Lower lobe of right lung (tissue), 2 donors: ENCODE measurements at regions not wholly inside any gene's neighbourhood (a gene's known extent, or its start where the extent isn't known, plus 50 kb on each side); places are given as distances from the start of the nearest gene placed in this dataset.

Source experiments
- ATAC-seq, 2 donors: fragments of 200-7000 bp; cut with Tn5 transposase; one replicate each; pipeline ENCODE4 v1.9.1; 2020 to 2022; ENCODE audit warnings: mild to moderate bottlenecking in 2 of 2, moderate library complexity in 2 of 2
- DNase-seq: peaks from one replicate; pipeline ENCODE4 v3.0.0-alpha.2; 2020
- H3K27ac ChIP-seq: fragments of 200-600 bp; one replicate; pipeline ENCODE4 v1.8.0; 2022
- H3K27me3 ChIP-seq: fragments of 200-600 bp; one replicate; pipeline ENCODE4 v1.8.0; 2022; ENCODE audit warnings: low read depth
- H3K36me3 ChIP-seq: fragments of 200-600 bp; one replicate; pipeline ENCODE4 v1.8.0; 2022; ENCODE audit warnings: mild to moderate bottlenecking
- H3K4me1 ChIP-seq: fragments of 200-600 bp; one replicate; pipeline ENCODE4 v1.8.0; 2022
- H3K4me3 ChIP-seq: fragments of 200-600 bp; one replicate; pipeline ENCODE4 v1.8.0; 2022; ENCODE audit warnings: mild to moderate bottlenecking
- H3K9me3 ChIP-seq: fragments of 200-600 bp; one replicate; pipeline ENCODE4 v1.8.0; 2022
- intact Hi-C: fragments of 100-400 bp; cut with DNase I; formaldehyde crosslinking; loops from one replicate; pipeline ENCODE4 v1.11.0; 2022
- TF ChIP-seq, protein P1 (sequence below): fragments of 200-600 bp; IDR thresholded peaks from one replicate; pipeline ENCODE4 v1.8.0; 2022; ENCODE audit warnings: antibody characterized with exemption, mild to moderate bottlenecking
- donor health status: DM: no; HTN: yes; CAD: no; lungs with severe emphysema.

DNA sequence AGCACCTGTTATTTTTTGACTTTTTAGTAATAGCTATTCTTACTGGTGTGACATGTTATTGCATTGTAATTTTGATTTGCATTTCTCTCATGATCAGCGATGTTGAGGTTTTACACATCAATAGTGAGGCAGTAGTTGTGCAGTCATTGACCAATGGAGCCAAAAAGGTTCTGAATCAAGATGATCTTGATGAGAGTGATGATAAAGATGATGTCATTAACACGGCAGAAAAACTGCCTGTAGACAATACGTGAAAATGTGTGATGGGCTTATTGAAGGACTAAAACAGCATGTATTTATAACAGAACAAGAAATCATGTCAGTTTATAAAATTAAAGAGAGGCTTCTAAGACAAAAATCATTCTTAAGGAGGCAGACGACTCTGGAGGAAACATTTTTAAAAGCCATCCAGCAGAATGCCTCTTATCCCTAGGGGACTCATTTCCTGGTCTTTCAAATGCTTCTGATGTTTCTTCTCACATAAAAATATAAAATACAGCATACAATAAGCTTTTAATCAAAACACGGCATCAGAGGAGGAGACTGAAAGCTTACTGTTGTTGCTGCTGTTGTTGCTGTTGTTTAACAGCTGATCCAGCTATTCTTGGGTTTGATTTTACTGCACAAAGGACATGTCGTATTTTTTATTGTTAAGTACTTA, 400.3 kb downstream of the LTN1 start:
- ATAC-seq: no peak
- no peaks in the 10 kb centered on the region for H3K4me1 ChIP-seq
- H3K27me3 ChIP-seq: no peaks in the 10 kb centered on the region
- no peaks in the 10 kb centered on the region for H3K36me3 ChIP-seq
- no peak for DNase-seq
- no peak overlapping the region for H3K4me3 ChIP-seq
- TF ChIP-seq, protein P1, sequence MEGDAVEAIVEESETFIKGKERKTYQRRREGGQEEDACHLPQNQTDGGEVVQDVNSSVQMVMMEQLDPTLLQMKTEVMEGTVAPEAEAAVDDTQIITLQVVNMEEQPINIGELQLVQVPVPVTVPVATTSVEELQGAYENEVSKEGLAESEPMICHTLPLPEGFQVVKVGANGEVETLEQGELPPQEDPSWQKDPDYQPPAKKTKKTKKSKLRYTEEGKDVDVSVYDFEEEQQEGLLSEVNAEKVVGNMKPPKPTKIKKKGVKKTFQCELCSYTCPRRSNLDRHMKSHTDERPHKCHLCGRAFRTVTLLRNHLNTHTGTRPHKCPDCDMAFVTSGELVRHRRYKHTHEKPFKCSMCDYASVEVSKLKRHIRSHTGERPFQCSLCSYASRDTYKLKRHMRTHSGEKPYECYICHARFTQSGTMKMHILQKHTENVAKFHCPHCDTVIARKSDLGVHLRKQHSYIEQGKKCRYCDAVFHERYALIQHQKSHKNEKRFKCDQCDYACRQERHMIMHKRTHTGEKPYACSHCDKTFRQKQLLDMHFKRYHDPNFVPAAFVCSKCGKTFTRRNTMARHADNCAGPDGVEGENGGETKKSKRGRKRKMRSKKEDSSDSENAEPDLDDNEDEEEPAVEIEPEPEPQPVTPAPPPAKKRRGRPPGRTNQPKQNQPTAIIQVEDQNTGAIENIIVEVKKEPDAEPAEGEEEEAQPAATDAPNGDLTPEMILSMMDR: no peak
- peaks cover 8% of the 10 kb centered on the region for H3K9me3 ChIP-seq
- intact Hi-C loops: no loop called here
- no peak overlapping the region for H3K27ac ChIP-seq

DNA sequence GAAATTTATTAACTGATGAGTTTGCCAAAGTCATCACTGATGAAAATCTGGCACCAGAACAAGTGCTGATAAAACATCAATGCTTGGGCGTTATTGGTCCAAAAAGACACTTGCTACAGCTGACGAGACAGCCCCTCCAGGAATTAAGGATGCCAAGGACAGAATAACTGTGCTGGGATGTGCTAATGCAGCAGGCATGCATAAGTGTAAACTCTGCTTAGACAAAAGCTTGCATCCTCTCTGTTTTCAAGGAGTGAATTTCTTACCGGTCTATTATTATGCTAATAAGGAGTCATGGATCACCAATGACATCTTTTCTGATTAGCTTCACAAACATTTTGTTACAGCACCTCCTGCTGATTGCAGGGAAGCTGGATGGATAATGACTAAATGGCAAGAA, 402.0 kb downstream of the LTN1 start:
- intact Hi-C loops: no loop called here
- Histone ChIP-seq H3K9me3 (peaks cover 8% of the 10 kb centered on the region), H3K36me3 (no peaks in the 10 kb centered on the region), H3K4me3 (no peak overlapping the region), H3K27ac (no peak overlapping the region), H3K27me3 (no peaks in the 10 kb centered on the region), H3K4me1 (no peaks in the 10 kb centered on the region)
- TF ChIP-seq, protein P1: no peak
- ATAC-seq (no peak), DNase-seq (no peak)

DNA sequence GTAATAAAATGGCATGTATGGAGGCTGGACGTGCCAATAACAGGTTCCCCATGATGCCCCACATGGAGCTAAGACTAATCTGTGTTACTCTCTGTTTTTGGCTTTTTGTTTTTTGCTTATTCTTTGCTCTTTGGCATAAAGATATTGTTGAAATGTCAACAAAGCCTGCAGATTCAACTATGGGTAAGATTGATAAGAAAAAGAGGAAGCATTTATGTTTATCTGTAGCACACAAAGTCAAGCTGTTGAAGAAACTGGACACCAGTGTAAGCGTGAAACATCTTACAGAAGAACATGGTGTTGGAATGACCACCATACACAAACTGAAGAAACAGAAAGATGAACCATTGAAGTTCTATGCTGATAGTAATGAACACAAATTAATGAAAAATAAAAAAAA, 402.7 kb downstream of the LTN1 start:
- H3K27ac ChIP-seq: no peak overlapping the region
- no peaks in the 10 kb centered on the region for H3K36me3 ChIP-seq
- DNase-seq (no peak), ATAC-seq (no peak)
- no peaks in the 10 kb centered on the region for H3K27me3 ChIP-seq
- TF ChIP-seq, protein P1: no peak
- intact Hi-C loops: no loop called here
- H3K9me3 ChIP-seq: peaks cover 8% of the 10 kb centered on the region
- no peaks in the 10 kb centered on the region for H3K4me1 ChIP-seq
- no peak overlapping the region for H3K4me3 ChIP-seq

DNA sequence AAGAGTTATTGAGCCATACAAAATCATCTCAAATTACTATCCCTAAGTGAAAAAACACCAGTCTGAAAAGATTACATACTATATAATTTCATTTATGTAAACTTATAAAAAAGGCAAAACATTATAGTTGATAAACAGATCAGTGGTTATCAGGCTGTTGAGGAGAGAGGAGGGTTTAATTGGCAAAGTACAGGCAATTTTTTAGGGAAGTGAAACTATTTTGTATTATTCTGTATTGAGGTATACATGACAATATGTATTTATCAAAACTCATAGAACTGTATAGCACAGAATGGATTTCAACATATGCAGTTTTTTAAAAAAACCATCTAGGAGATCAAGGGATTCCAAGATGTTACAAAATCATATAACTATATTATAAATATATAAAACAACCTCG, 403.7 kb downstream of the LTN1 start:
- DNase-seq (no peak), ATAC-seq (no peak)
- intact Hi-C loops: no loop called here

DNA sequence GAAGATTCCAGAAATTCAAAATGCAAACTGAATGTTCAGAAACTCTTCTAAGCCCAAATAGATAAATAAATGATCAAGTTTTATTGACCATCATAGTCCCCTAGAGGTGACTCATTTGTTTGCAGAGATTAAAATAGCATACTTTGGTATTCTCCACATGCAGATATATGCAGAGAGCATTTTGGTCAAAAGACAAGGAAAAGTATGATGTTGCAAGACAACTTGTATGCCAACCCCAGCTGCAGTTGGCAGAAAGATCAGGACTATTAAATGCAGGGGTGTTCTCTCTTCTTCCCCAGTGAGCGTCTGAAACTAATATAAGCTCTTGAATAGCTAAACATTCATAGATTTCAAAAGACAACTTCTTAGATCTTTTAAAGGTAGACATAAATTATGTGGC, 404.9 kb downstream of the LTN1 start:
- no peak overlapping the region for H3K4me3 ChIP-seq
- no peaks in the 10 kb centered on the region for H3K27me3 ChIP-seq
- TF ChIP-seq, protein P1: no peak
- DNase-seq: no peak
- intact Hi-C loops: no loop called here
- no peaks in the 10 kb centered on the region for H3K36me3 ChIP-seq
- H3K27ac ChIP-seq: no peak overlapping the region
- no peak for ATAC-seq
- H3K9me3 ChIP-seq: peaks cover 8% of the 10 kb centered on the region
- no peaks in the 10 kb centered on the region for H3K4me1 ChIP-seq

More for the DNA sequence above, 403.7 kb downstream of the LTN1 start:
- TF ChIP-seq, protein P1: no peak
- Histone ChIP-seq H3K36me3 (no peaks in the 10 kb centered on the region), H3K9me3 (peaks cover 8% of the 10 kb centered on the region), H3K4me3 (no peak overlapping the region), H3K27me3 (no peaks in the 10 kb centered on the region), H3K4me1 (no peaks in the 10 kb centered on the region), H3K27ac (no peak overlapping the region)
